Kidney (tissue), 13 donors: ENCODE measurements at regions not wholly inside any gene's neighbourhood (a gene's known extent, or its start where the extent isn't known, plus 50 kb on each side); places are given as distances from the start of the nearest gene placed in this dataset.

ENCODE experiments used
- DNase-seq, 5 donors: peaks; one replicate each; pipeline ENCODE4 v3.0.0-alpha.2; 2013 to 2020
- FAIRE-seq: peaks from 2 replicates; lab custom pipeline; 2012; peaks lifted over from hg19 to GRCh38; lab: Jason Lieb, UNC
- H3K27ac ChIP-seq, 2 donors: one replicate each; pipeline ENCODE4 v1.7.0; 2013; ENCODE audit warnings: low read depth in 2 of 2, low read length in 2 of 2, inconsistent platforms in 1 of 2
- H3K27me3 ChIP-seq: one replicate; pipeline ENCODE4 v1.7.1; 2013; ENCODE audit warnings: low read length, inconsistent platforms; ENCODE audit not compliant: control insufficient read depth, insufficient read depth
- H3K36me3 ChIP-seq, 3 donors: one replicate each; pipeline versions ENCODE4 v1.7.0 to v1.7.1; 2013; ENCODE audit warnings: low read length in 3 of 3, control low read depth in 1 of 3, inconsistent platforms in 1 of 3; ENCODE audit not compliant: insufficient read depth in 3 of 3, control insufficient read depth in 2 of 3
- H3K4me1 ChIP-seq, 3 donors: one replicate each; pipeline versions ENCODE4 v1.7.0 to v1.7.1; 2013; ENCODE audit warnings: low read length in 3 of 3, inconsistent platforms in 1 of 3, low read depth in 1 of 3; ENCODE audit not compliant: control insufficient read depth in 2 of 3, insufficient read depth in 2 of 3
- H3K4me3 ChIP-seq, 3 donors: one replicate each; pipeline versions ENCODE4 v1.7.0 to v1.8.1; 2013; ENCODE audit warnings: low read length in 3 of 3, control low read depth in 1 of 3, inconsistent platforms in 1 of 3
- H3K9ac ChIP-seq, 3 donors: one replicate each; pipeline versions ENCODE4 v1.7.0 to v1.7.1; 2013; ENCODE audit warnings: low read length in 3 of 3, control low read depth in 1 of 3, inconsistent platforms in 1 of 3
- H3K9me3 ChIP-seq, 3 donors: one replicate each; pipeline versions ENCODE4 v1.7.0 to v1.7.1; 2013; ENCODE audit warnings: low read length in 3 of 3, control low read depth in 1 of 3, inconsistent platforms in 1 of 3; ENCODE audit not compliant: control insufficient read depth in 2 of 3, insufficient read depth in 1 of 3
- intact Hi-C: fragments of 100-400 bp; cut with DNase I; formaldehyde crosslinking; loops from one replicate; pipeline ENCODE4 v1.11.1; 2022
- TF ChIP-seq, protein P1 (sequence below): IDR thresholded peaks from 3 replicates; pipeline ENCODE4 v1.5.1; 2012; ENCODE audit warnings: mild to moderate bottlenecking, moderate library complexity, borderline replicate concordance; ENCODE audit not compliant: insufficient read depth; ENCODE audit errors: extremely low read depth
- donor health status: control.
- donor health status: control.
- donor health status: control.
- donor health status: control.
- donor health status: control.
- donor health status: DM: yes; HTN: yes; CAD: no.
- donor health status: Normal renal cell carcinoma (clear cell type).

- no peak for FAIRE-seq
- Histone ChIP-seq H3K4me3 (no peak overlapping the region), H3K27ac (no peak overlapping the region), H3K36me3 (no peaks in the 10 kb centered on the region), H3K9me3 (no peaks in the 10 kb centered on the region), H3K27me3 (no peaks in the 10 kb centered on the region), H3K4me1 (no peaks in the 10 kb centered on the region), H3K9ac (no peak overlapping the region)
- intact Hi-C loops: no loop called here
- TF ChIP-seq, protein P1, sequence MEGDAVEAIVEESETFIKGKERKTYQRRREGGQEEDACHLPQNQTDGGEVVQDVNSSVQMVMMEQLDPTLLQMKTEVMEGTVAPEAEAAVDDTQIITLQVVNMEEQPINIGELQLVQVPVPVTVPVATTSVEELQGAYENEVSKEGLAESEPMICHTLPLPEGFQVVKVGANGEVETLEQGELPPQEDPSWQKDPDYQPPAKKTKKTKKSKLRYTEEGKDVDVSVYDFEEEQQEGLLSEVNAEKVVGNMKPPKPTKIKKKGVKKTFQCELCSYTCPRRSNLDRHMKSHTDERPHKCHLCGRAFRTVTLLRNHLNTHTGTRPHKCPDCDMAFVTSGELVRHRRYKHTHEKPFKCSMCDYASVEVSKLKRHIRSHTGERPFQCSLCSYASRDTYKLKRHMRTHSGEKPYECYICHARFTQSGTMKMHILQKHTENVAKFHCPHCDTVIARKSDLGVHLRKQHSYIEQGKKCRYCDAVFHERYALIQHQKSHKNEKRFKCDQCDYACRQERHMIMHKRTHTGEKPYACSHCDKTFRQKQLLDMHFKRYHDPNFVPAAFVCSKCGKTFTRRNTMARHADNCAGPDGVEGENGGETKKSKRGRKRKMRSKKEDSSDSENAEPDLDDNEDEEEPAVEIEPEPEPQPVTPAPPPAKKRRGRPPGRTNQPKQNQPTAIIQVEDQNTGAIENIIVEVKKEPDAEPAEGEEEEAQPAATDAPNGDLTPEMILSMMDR: no peak
- DNase-seq: peak in 2 of 5 donors; percentile 46 to 59
Measured at GRCh38 chr12:129964826-129965457, 61.1 kb upstream of the TMEM132D start.

GRCh38 chr12:129966146-129966995, 62.5 kb upstream of the TMEM132D start:
- TF ChIP-seq, protein P1: no peak
- Histone ChIP-seq H3K4me3 (no peak overlapping the region), H3K4me1 (no peaks in the 10 kb centered on the region), H3K36me3 (no peaks in the 10 kb centered on the region), H3K9ac (no peak overlapping the region), H3K27ac (no peak overlapping the region), H3K27me3 (no peaks in the 10 kb centered on the region), H3K9me3 (no peaks in the 10 kb centered on the region)
- FAIRE-seq (no peak), DNase-seq (peak in 2 of 5 donors; percentile 35 to 57)
- intact Hi-C loops: no loop called here

DNA sequence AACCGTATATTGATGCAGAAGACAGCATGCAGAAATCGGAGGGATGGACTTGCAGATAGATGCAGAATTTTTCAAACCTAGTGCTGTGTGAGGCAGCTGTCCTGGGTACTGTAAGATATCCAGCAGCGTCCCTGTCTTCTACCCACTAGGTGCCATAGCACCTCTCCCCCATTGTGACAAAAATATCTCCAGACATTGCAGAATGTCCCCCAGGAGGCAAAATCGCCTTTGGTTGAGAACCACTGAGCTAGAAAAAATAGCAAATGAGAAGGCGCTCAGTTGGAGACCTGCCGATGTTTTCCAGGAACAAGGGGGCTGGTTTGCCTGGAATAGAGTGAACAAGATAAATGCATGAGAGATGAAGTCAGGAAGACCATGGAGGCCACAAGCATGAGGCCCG, 67.9 kb upstream of the TMEM132D start:
- TF ChIP-seq, protein P1: no peak
- DNase-seq: no peak
- intact Hi-C loops: no loop called here
- Histone ChIP-seq H3K4me3 (no peak overlapping the region), H3K9ac (no peak overlapping the region), H3K4me1 (no peaks in the 10 kb centered on the region), H3K27ac (no peak overlapping the region), H3K9me3 (no peaks in the 10 kb centered on the region), H3K27me3 (no peaks in the 10 kb centered on the region), H3K36me3 (no peaks in the 10 kb centered on the region)
- FAIRE-seq: no peak
